ENCODE measurements at regions not wholly inside any gene's neighbourhood (a gene's known extent, or its start where the extent isn't known, plus 50 kb on each side); places are given as distances from the start of the nearest gene placed in this dataset.

DNA sequence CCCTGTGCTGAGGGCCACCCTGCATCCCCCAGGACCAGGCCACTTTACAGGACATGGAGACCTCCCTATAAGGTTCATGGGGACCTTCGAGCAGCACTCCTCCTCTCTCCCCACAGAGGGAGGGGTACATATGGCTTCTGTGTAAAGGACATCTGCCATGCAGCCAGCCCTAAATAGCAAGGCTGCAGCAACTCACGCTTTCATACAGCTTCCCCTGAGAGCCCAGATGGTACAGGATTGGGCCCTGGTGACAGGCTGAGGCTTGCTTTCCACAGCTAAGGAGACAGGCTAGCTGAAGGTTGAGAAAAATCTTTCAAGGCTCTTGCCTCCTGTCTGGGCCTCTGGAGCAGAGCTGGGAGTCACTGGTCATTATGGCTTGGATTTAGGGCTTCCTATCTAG lies 147.0 kb upstream of the ZNF366 start (continued):
- TF ChIP-seq PBX3 (IDR thresholded peaks at IDR 0.05) (no peak), EZH2phosphoT487 (IDR thresholded peaks at IDR 0.05; ENCODE audit: borderline replicate concordance, low read depth) (no peak), IRF3 (IDR thresholded peaks at IDR 0.05; ENCODE audit: low read depth, low read length) (no peak)
- TF ChIP-seq, protein P1, sequence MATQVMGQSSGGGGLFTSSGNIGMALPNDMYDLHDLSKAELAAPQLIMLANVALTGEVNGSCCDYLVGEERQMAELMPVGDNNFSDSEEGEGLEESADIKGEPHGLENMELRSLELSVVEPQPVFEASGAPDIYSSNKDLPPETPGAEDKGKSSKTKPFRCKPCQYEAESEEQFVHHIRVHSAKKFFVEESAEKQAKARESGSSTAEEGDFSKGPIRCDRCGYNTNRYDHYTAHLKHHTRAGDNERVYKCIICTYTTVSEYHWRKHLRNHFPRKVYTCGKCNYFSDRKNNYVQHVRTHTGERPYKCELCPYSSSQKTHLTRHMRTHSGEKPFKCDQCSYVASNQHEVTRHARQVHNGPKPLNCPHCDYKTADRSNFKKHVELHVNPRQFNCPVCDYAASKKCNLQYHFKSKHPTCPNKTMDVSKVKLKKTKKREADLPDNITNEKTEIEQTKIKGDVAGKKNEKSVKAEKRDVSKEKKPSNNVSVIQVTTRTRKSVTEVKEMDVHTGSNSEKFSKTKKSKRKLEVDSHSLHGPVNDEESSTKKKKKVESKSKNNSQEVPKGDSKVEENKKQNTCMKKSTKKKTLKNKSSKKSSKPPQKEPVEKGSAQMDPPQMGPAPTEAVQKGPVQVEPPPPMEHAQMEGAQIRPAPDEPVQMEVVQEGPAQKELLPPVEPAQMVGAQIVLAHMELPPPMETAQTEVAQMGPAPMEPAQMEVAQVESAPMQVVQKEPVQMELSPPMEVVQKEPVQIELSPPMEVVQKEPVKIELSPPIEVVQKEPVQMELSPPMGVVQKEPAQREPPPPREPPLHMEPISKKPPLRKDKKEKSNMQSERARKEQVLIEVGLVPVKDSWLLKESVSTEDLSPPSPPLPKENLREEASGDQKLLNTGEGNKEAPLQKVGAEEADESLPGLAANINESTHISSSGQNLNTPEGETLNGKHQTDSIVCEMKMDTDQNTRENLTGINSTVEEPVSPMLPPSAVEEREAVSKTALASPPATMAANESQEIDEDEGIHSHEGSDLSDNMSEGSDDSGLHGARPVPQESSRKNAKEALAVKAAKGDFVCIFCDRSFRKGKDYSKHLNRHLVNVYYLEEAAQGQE (IDR thresholded peaks at IDR 0.05; ENCODE audit: low read depth, low read length), result no peak

DNA sequence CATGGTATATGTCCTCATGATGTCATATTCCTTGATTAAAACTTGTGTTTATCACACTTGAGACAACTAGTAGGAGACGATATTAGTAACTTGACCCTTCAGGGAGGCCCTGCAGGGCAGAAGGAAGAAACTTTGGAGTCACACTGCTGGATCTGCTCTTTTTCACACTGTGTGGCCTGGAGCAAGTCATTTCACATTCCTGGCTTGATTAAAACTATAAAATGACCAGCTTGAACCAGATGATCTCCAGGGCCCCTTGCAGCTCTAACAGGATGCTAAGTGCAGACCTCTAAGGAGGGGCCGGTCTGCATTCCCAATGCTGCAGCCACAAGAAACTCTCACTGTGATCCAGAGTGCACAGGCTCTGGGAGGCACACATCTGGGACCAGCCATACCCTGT lies 146.4 kb upstream of the ZNF366 start:
- no peak overlapping the region for H3K9ac ChIP-seq
- DNase-seq, result peak; percentile 46
- no peaks in the 10 kb centered on the region for H3K79me2 ChIP-seq (ENCODE audit: insufficient read depth)
- no peaks in the 10 kb centered on the region for H3K9me3 ChIP-seq
- no peaks in the 10 kb centered on the region for H3K27me3 ChIP-seq (ENCODE audit: insufficient read depth)
- H3K9me2 ChIP-seq, result no peaks in the 10 kb centered on the region
- TF ChIP-seq TCF12 (IDR thresholded peaks at IDR 0.05) (peak; percentile 34; the same call in 1 of the 2 replicates), TAF1 (IDR thresholded peaks at IDR 0.05; ENCODE audit: borderline replicate concordance, low read depth, low read length) (no peak), FOXM1 (IDR thresholded peaks at IDR 0.05; ENCODE audit: low read depth) (no peak), MEF2A (IDR thresholded peaks at IDR 0.05; ENCODE audit: borderline replicate concordance, low read depth) (no peak), RAD21 (IDR thresholded peaks at IDR 0.05; ENCODE audit: low read length) (0 out of 2 replicates have a peak, but pooled peaks have one; percentile 10), GABPA (IDR thresholded peaks at IDR 0.05; ENCODE audit: low read depth) (no peak), RCOR1 (IDR thresholded peaks at IDR 0.05; ENCODE audit: low read length) (peak; percentile 44; the same call in 1 of the 2 replicates), MXI1 (IDR thresholded peaks at IDR 0.05; ENCODE audit: low read depth, low read length) (no peak), EZH2phosphoT487 (IDR thresholded peaks at IDR 0.05; ENCODE audit: borderline replicate concordance, low read depth) (no peak), EP300 (IDR thresholded peaks at IDR 0.05; ENCODE audit: borderline replicate concordance in 1 of 2, low read depth in 1 of 2, low read length in 1 of 2) (peak in 1 of 2 experiments; percentile 74; a peak in 2 of 4 replicates), IRF3 (IDR thresholded peaks at IDR 0.05; ENCODE audit: low read depth, low read length) (no peak), SMC3 (IDR thresholded peaks at IDR 0.05; ENCODE audit: low read depth, low read length) (no peak; the same call in 1 of the 2 replicates), CHD2 (IDR thresholded peaks at IDR 0.05; ENCODE audit: low read length, partially characterized antibody) (no peak)
- H3F3A ChIP-seq (replicated peaks; ENCODE audit: insufficient read depth), result no peaks in the 10 kb centered on the region
- no peaks in the 10 kb centered on the region for H3K36me3 ChIP-seq (replicated peaks in 1 of 2; ENCODE audit: control insufficient read depth in 1 of 2, insufficient read depth in 2 of 2, low read length in 1 of 2)
- no peak overlapping the region for H3K4me3 ChIP-seq (ENCODE audit: low read depth in 2 of 2, low read length in 1 of 2)
- POLR2A ChIA-PET, result interaction anchor here (1.2 to 1.5 kb wide), 2 partner anchors 35 to 163 kb away, joined by 4 to 5 read pairs; partner anchors contain the start of gene TNPO1
- WGBS (ENCODE audit: low lambda C conversion rate), result 33% methylated on average over 1 of the region's 2 CpGs
- H3K4me1 ChIP-seq (ENCODE audit: control insufficient read depth in 1 of 2, insufficient read depth in 2 of 2, low read depth in 1 of 2, low read length in 1 of 2), result peaks cover 0 to 38% of the 10 kb centered on the region in 2 experiments; a peak in 2 of 4 replicates
- H4K20me1 ChIP-seq (ENCODE audit: insufficient read depth), result no peaks in the 10 kb centered on the region
- H2AFZ ChIP-seq (ENCODE audit: low read depth), result no peak overlapping the region
- CTCF ChIA-PET, result interaction anchor here (0.8 to 2.3 kb wide), 6 partner anchors 9 to 172 kb away, joined by 3 to 5 read pairs (median 4); no protein-coding TSS in a partner anchor
- no peak overlapping the region for H3K4me2 ChIP-seq
- H3K27ac ChIP-seq (ENCODE audit: low read depth in 2 of 2, low read length in 1 of 2), result peak overlapping the region in 1 of 2 experiments; percentile 87; a peak in 2 of 4 replicates
